H1 (cell line): ENCODE measurements at regions not wholly inside any gene's neighbourhood (a gene's known extent, or its start where the extent isn't known, plus 50 kb on each side); places are given as distances from the start of the nearest gene placed in this dataset.

ENCODE experiments used
- CTCF ChIA-PET: fragments of 300-600 bp; sonication (Branson Sonifier 250); formaldehyde crosslinking; loops from one replicate; lab custom pipeline; 2021; ENCODE audit not compliant: partially characterized antibody; lab: Charles Lee
- POLR2A ChIA-PET: fragments of 300-600 bp; sonication (Branson Sonifier 250); formaldehyde crosslinking; loops from one replicate; lab custom pipeline; 2021; ENCODE audit warnings: inconsistent platforms; ENCODE audit not compliant: partially characterized antibody; lab: Charles Lee
- DNase-seq, 2 experiments: peaks; one replicate each; pipeline versions ENCODE4 v3.0.0 to v3.0.0-alpha.2; 2010 to 2022; ENCODE audit warnings: low spot score in 2 of 2, low read depth in 1 of 2, mixed read lengths in 1 of 2
- FAIRE-seq: peaks from 2 replicates; lab custom pipeline; 2011; peaks lifted over from hg19 to GRCh38; lab: Jason Lieb, UNC
- H2AFZ ChIP-seq: 2 replicates; pipeline ENCODE4 v1.8.1; 2012; ENCODE audit warnings: low read length, inconsistent platforms
- H2AK5ac ChIP-seq: 2 replicates; pipeline ENCODE4 v1.6.1; 2013; ENCODE audit warnings: low read depth, low read length
- H2BK120ac ChIP-seq: replicated peaks from 2 replicates; pipeline ENCODE3; 2013; ENCODE audit warnings: low read depth, low read length, inconsistent platforms
- H2BK12ac ChIP-seq: 2 replicates; pipeline ENCODE4 v1.6.1; 2013; ENCODE audit warnings: low read depth, low read length
- H2BK15ac ChIP-seq: 2 replicates; pipeline ENCODE4 v1.6.1; 2013; ENCODE audit warnings: low read length
- H2BK20ac ChIP-seq: 2 replicates; pipeline ENCODE4 v1.6.1; 2013; ENCODE audit warnings: low read length
- H2BK5ac ChIP-seq: 2 replicates; pipeline ENCODE4 v1.6.1; 2013; ENCODE audit warnings: low read depth, low read length
- H3K14ac ChIP-seq: 2 replicates; pipeline ENCODE4 v1.6.1; 2013; ENCODE audit warnings: inconsistent platforms; ENCODE audit not compliant: insufficient read length
- H3K18ac ChIP-seq: 2 replicates; pipeline ENCODE4 v1.6.1; 2013; ENCODE audit warnings: low read length; ENCODE audit errors: extremely low read depth
- H3K23ac ChIP-seq: 2 replicates; pipeline ENCODE4 v1.6.1; 2013; ENCODE audit warnings: inconsistent platforms; ENCODE audit not compliant: insufficient read length
- H3K23me2 ChIP-seq: 2 replicates; pipeline ENCODE4 v1.6.1; 2013; ENCODE audit warnings: low read depth, low read length
- H3K27ac ChIP-seq: 2 replicates; pipeline ENCODE4 v1.6.1; 2011; ENCODE audit warnings: low read depth, low read length, inconsistent platforms
- H3K27me3 ChIP-seq, 4 experiments: replicated peaks in 1 of 4; 1 replicate in 1 of 4; 2 replicates in 3 of 4; pipeline versions ENCODE4 v1.6.1 to v1.8.1; 2011 to 2013; ENCODE audit warnings: low read length in 3 of 4, mild to moderate bottlenecking in 3 of 4, inconsistent platforms in 2 of 4, mixed read lengths in 2 of 4, moderate library complexity in 1 of 4; ENCODE audit not compliant: control insufficient read depth in 3 of 4, insufficient read depth in 3 of 4; ENCODE audit errors: extremely low read depth in 1 of 4
- H3K36me3 ChIP-seq, 4 experiments: 2 replicates each; pipeline versions ENCODE4 v1.6.1 to v1.8.1; 2011 to 2013; ENCODE audit warnings: mild to moderate bottlenecking in 4 of 4, low read length in 3 of 4, moderate library complexity in 2 of 4, control low read depth in 1 of 4, inconsistent platforms in 1 of 4; ENCODE audit not compliant: insufficient read depth in 4 of 4, control insufficient read depth in 2 of 4
- H3K4ac ChIP-seq: replicated peaks from 2 replicates; pipeline ENCODE3; 2013; ENCODE audit warnings: low read length, low read depth, mixed read lengths, inconsistent platforms; ENCODE audit not compliant: insufficient read length
- H3K4me1 ChIP-seq, 4 experiments: replicated peaks in 1 of 4; 1 replicate in 1 of 4; 2 replicates in 3 of 4; pipeline versions ENCODE4 v1.6.1 to v1.8.1; 2011 to 2013; ENCODE audit warnings: low read length in 3 of 4, inconsistent platforms in 2 of 4, mixed read lengths in 1 of 4; ENCODE audit not compliant: insufficient read depth in 4 of 4, control insufficient read depth in 3 of 4
- H3K4me2 ChIP-seq, 2 experiments: 2 replicates each; pipeline versions ENCODE4 v1.6.1 to v1.8.1; 2011 to 2013; ENCODE audit warnings: low read depth in 2 of 2, low read length in 2 of 2, control low read depth in 1 of 2, inconsistent platforms in 1 of 2, mild to moderate bottlenecking in 1 of 2; ENCODE audit not compliant: insufficient read depth in 1 of 2
- H3K4me3 ChIP-seq, 4 experiments: fragments of 200-600, 300-600 bp in 1 of 4; sonication (generic), shearing (Covaris generic), sonication (Bioruptor Twin) in 1 of 4; 2 replicates each; pipeline versions ENCODE4 v1.5.1 to v1.8.1; 2011 to 2016; ENCODE audit warnings: low read length in 4 of 4, low read depth in 3 of 4, control low read depth in 2 of 4, inconsistent platforms in 2 of 4, mild to moderate bottlenecking in 2 of 4, mixed read lengths in 1 of 4, moderate library complexity in 1 of 4; ENCODE audit not compliant: insufficient read depth in 2 of 4; ENCODE audit errors: extremely low read depth in 1 of 4
- H3K56ac ChIP-seq: replicated peaks from 2 replicates; pipeline ENCODE3; 2013; ENCODE audit warnings: low read depth, mild to moderate bottlenecking, mixed read lengths, low read length, inconsistent platforms; ENCODE audit not compliant: insufficient read length
- H3K79me1 ChIP-seq: 2 replicates; pipeline ENCODE4 v1.6.1; 2013; ENCODE audit warnings: low read depth, low read length, control low read depth
- H3K79me2 ChIP-seq, 2 experiments: 2 replicates each; pipeline versions ENCODE4 v1.6.1 to v1.8.1; 2012 to 2013; ENCODE audit warnings: low read length in 2 of 2, mild to moderate bottlenecking in 2 of 2, inconsistent platforms in 1 of 2; ENCODE audit not compliant: insufficient read depth in 2 of 2, control insufficient read depth in 1 of 2
- H3K9ac ChIP-seq, 4 experiments: replicated peaks in 1 of 4; 1 replicate in 1 of 4; 2 replicates in 3 of 4; pipeline versions ENCODE4 v1.6.1 to v1.8.1; 2011 to 2013; ENCODE audit warnings: low read depth in 3 of 4, low read length in 3 of 4, control low read depth in 2 of 4, mild to moderate bottlenecking in 2 of 4, moderate library complexity in 2 of 4, inconsistent platforms in 1 of 4; ENCODE audit errors: extremely low read depth in 1 of 4
- H3K9me3 ChIP-seq, 2 experiments: 2 replicates each; pipeline versions ENCODE4 v1.6.1 to v1.8.1; 2012 to 2013; ENCODE audit warnings: mild to moderate bottlenecking in 2 of 2, moderate library complexity in 2 of 2, control low read depth in 1 of 2, inconsistent platforms in 1 of 2, low read depth in 1 of 2, low read length in 1 of 2, mixed read lengths in 1 of 2; ENCODE audit not compliant: insufficient read depth in 2 of 2
- H4K20me1 ChIP-seq, 2 experiments: replicated peaks in 1 of 2; 2 replicates each; pipeline versions ENCODE3 to v1.8.1; 2011 to 2013; ENCODE audit warnings: inconsistent platforms in 2 of 2, low read length in 2 of 2, mild to moderate bottlenecking in 1 of 2; ENCODE audit not compliant: insufficient read depth in 2 of 2, control insufficient read depth in 1 of 2
- H4K5ac ChIP-seq: 2 replicates; pipeline ENCODE4 v1.6.1; 2013; ENCODE audit warnings: low read length, low read depth, mixed read lengths, inconsistent platforms; ENCODE audit not compliant: insufficient read length
- H4K8ac ChIP-seq: 2 replicates; pipeline ENCODE4 v1.8.0; 2013; ENCODE audit warnings: mild to moderate bottlenecking, moderate library complexity, low read length, inconsistent platforms; ENCODE audit not compliant: insufficient read depth; ENCODE audit errors: extremely low read depth
- H4K91ac ChIP-seq: replicated peaks from 2 replicates; pipeline ENCODE3; 2013; ENCODE audit warnings: low read length, mixed read lengths, inconsistent platforms; ENCODE audit not compliant: insufficient read length
- CBX8 ChIP-seq: fragments of 300-800, 300-1000 bp; sonication (generic); IDR thresholded peaks from 2 replicates; pipeline ENCODE4 v1.7.1; 2016; ENCODE audit warnings: low read depth, low read length, borderline replicate concordance
- CHD2 ChIP-seq: IDR thresholded peaks from 2 replicates; pipeline ENCODE4 v1.6.1; 2012; ENCODE audit warnings: low read length, improper control_type of control experiment
- E2F6 ChIP-seq: IDR thresholded peaks from 2 replicates; pipeline ENCODE4 v1.6.1; 2012; ENCODE audit warnings: inconsistent platforms
- ZNF274 ChIP-seq: IDR thresholded peaks from 2 replicates; pipeline ENCODE4 v1.7.0; 2012; ENCODE audit warnings: low read length, borderline replicate concordance; ENCODE audit errors: extremely low read depth
- TF ChIP-seq, protein P1 (sequence below): IDR thresholded peaks from 2 replicates; pipeline ENCODE4 v1.6.1; 2011; ENCODE audit warnings: low read depth, mild to moderate bottlenecking, low read length; ENCODE audit not compliant: insufficient read depth

GRCh38 chr3:115554487-115554807 lies 68.9 kb upstream of the GAP43 start:
- H2BK12ac ChIP-seq: no peak overlapping the region
- no peak overlapping the region for H2AK5ac ChIP-seq
- H4K20me1 ChIP-seq: no peaks in the 10 kb centered on the region
- no peak overlapping the region for H3K18ac ChIP-seq
- no peak overlapping the region for H2AFZ ChIP-seq
- H2BK20ac ChIP-seq: no peak overlapping the region
- FAIRE-seq (no peak), DNase-seq (peak in 1 of 2 experiments; percentile 10)
- H3K27me3 ChIP-seq: no peaks in the 10 kb centered on the region
- no peak overlapping the region for H4K5ac ChIP-seq
- no peaks in the 10 kb centered on the region for H3K79me2 ChIP-seq
- H3K23ac ChIP-seq: no peak overlapping the region
- H3K4me2 ChIP-seq: no peak overlapping the region
- no peak overlapping the region for H3K14ac ChIP-seq
- H3K23me2 ChIP-seq: 0 out of 2 replicates have a peak, but pooled peaks cover 2% of the 10 kb centered on the region
- H4K91ac ChIP-seq: no peak overlapping the region
- no peak overlapping the region for H2BK120ac ChIP-seq
- ChIA-PET CTCF (no interaction called here), POLR2A (no interaction called here)
- H3K4ac ChIP-seq: no peak overlapping the region
- no peak overlapping the region for H4K8ac ChIP-seq
- H3K4me1 ChIP-seq: no peaks in the 10 kb centered on the region
- no peaks in the 10 kb centered on the region for H3K9me3 ChIP-seq
- no peak overlapping the region for H2BK15ac ChIP-seq
- H3K36me3 ChIP-seq: no peaks in the 10 kb centered on the region
- no peak overlapping the region for H3K4me3 ChIP-seq
- no peak overlapping the region for H2BK5ac ChIP-seq
- H3K27ac ChIP-seq: no peak overlapping the region
- no peak overlapping the region for H3K56ac ChIP-seq
- no peak overlapping the region for H3K9ac ChIP-seq
- H3K79me1 ChIP-seq: no peaks in the 10 kb centered on the region
- no peak for TF ChIP-seq E2F6
- no peak for TF ChIP-seq CHD2
- TF ChIP-seq CBX8: no peak
- TF ChIP-seq ZNF274: no peak
- TF ChIP-seq, protein P1, sequence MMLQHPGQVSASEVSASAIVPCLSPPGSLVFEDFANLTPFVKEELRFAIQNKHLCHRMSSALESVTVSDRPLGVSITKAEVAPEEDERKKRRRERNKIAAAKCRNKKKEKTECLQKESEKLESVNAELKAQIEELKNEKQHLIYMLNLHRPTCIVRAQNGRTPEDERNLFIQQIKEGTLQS: no peak
